ENCODE measurements at regions not wholly inside any gene's neighbourhood (a gene's known extent, or its start where the extent isn't known, plus 50 kb on each side); places are given as distances from the start of the nearest gene placed in this dataset.

- POLR2A ChIA-PET (ENCODE audit: unreplicated experiment) = no interaction called here
- no TSS peak for BruUV-seq (replicated peaks)
Measured at GRCh38 chr11:95304777-95305176, 73.8 kb upstream of the SESN3 start.

More at GRCh38 chr11:95304777-95305176, 73.8 kb upstream of the SESN3 start:
- no peak overlapping the region for H2AK5ac ChIP-seq (ENCODE audit: low read depth, low read length)
- no peak overlapping the region for H4K8ac ChIP-seq (ENCODE audit: low read depth in 2 of 2, low read length in 2 of 2)
- no peak for ATAC-seq (ENCODE audit: low read depth)
- in situ Hi-C loops (cut with MboI; ENCODE audit: low sequenced_read_pairs) (no loop called here), intact Hi-C loops (cut with micrococcal nuclease) (no loop called here), dilution Hi-C loops (cut with HindIII; ENCODE audit: low sequenced_read_pairs, unreplicated experiment) (no loop called here)
- no peak overlapping the region for H3K23ac ChIP-seq (ENCODE audit: low read depth, low read length)
- H3K18ac ChIP-seq (ENCODE audit: low read depth, low read length) = no peak overlapping the region
- CTCF ChIA-PET = no interaction called here
- H3K4me3 ChIP-seq (ENCODE audit: insufficient read depth, low read depth, low read length) = no peak overlapping the region
- no peak overlapping the region for H3K9ac ChIP-seq (ENCODE audit: low read depth, low read length)
- H3K4me1 ChIP-seq (ENCODE audit: control insufficient read depth, insufficient read depth, low read length) = no peaks in the 10 kb centered on the region
- no peak overlapping the region for H3K4ac ChIP-seq (ENCODE audit: low read depth, low read length)
- no peak overlapping the region for H2BK120ac ChIP-seq (ENCODE audit: low read depth, low read length)
- no peak overlapping the region for H3K4me2 ChIP-seq (ENCODE audit: low read depth, low read length)
- no peak overlapping the region for H2BK20ac ChIP-seq (ENCODE audit: low read depth, low read length)
- H2AFZ ChIP-seq (replicated peaks; ENCODE audit: low read length, poor library complexity) = no peak overlapping the region
- H3K14ac ChIP-seq (replicated peaks; ENCODE audit: low read depth, low read length) = no peak overlapping the region
- H2BK15ac ChIP-seq (ENCODE audit: low read depth, low read length) = no peak overlapping the region
- H4K91ac ChIP-seq (ENCODE audit: insufficient read depth, low read depth, low read length) = no peak overlapping the region
- H2BK5ac ChIP-seq (ENCODE audit: low read depth, low read length, poor library complexity, severe bottlenecking) = no peak overlapping the region
- no peaks in the 10 kb centered on the region for H3K9me1 ChIP-seq (ENCODE audit: insufficient read depth, low read length)
- no CpG with 5 or more reads among the region's 1 CpG for WGBS, 2 experiments (ENCODE audit: extremely low coverage in 2 of 2, insufficient read length in 1 of 2)
- H3K36me3 ChIP-seq (ENCODE audit: control insufficient read depth, insufficient read depth, low read length) = no peaks in the 10 kb centered on the region
- TF ChIP-seq POLR2A (IDR thresholded peaks at IDR 0.05; ENCODE audit: low read depth, low read length) = no peak
- TF ChIP-seq USF2 (IDR thresholded peaks at IDR 0.05; ENCODE audit: low read depth, low read length) = no peak
- no peak for TF ChIP-seq MAZ (IDR thresholded peaks at IDR 0.05; ENCODE audit: borderline replicate concordance, low read depth, low read length)
- TF ChIP-seq ELK1 (IDR thresholded peaks at IDR 0.05; ENCODE audit: borderline replicate concordance, low read depth, low read length) = no peak
- no peak for TF ChIP-seq RCOR1 (IDR thresholded peaks at IDR 0.05; ENCODE audit: insufficient replicate concordance, low read length)
- no peak for TF ChIP-seq FOS (IDR thresholded peaks at IDR 0.05; ENCODE audit: low read depth, low read length)
- no peak for TF ChIP-seq CTCF (conservative IDR thresholded peaks at IDR 0.05; ENCODE audit: low read depth, low read length)
- TF ChIP-seq CEBPB (IDR thresholded peaks at IDR 0.05; ENCODE audit: low read depth, low read length) = no peak
- H3K79me1 ChIP-seq (ENCODE audit: low read depth in 1 of 2, low read length in 2 of 2) = no peaks in the 10 kb centered on the region
- peaks cover 2% of the 10 kb centered on the region; the same call in 1 of the 2 replicates for H3K27me3 ChIP-seq (ENCODE audit: control insufficient read depth, insufficient read depth, low read length)
- no peaks in the 10 kb centered on the region for H3K9me3 ChIP-seq (ENCODE audit: control insufficient read depth, insufficient read depth, low read length)
- no peak overlapping the region for H2AK9ac ChIP-seq (replicated peaks; ENCODE audit: low read depth, low read length, poor library complexity)
- H4K20me1 ChIP-seq (ENCODE audit: insufficient read depth, low read length) = no peaks in the 10 kb centered on the region
- no peak overlapping the region for H4K5ac ChIP-seq (ENCODE audit: low read depth, low read length)
- DNase-seq = no peak
- H3K56ac ChIP-seq (ENCODE audit: extremely low read depth, insufficient read depth, low read length) = no peak overlapping the region
- no peak overlapping the region for H3K27ac ChIP-seq (ENCODE audit: insufficient read depth, low read length)

Data from IMR-90 (cell line).